Liver (tissue), 7 donors: ENCODE measurements at regions not wholly inside any gene's neighbourhood (a gene's known extent, or its start where the extent isn't known, plus 50 kb on each side); places are given as distances from the start of the nearest gene placed in this dataset.

ENCODE experiments used
- DNase-seq: peaks from one replicate; pipeline ENCODE4 v3.0.0-alpha.2; 2017; ENCODE audit warnings: low spot score
- H3K27ac ChIP-seq, 2 donors: one replicate each; pipeline ENCODE4 v1.7.0; 2013; ENCODE audit warnings: inconsistent platforms in 2 of 2, low read length in 2 of 2, control low read depth in 1 of 2, low read depth in 1 of 2, mild to moderate bottlenecking in 1 of 2
- H3K27me3 ChIP-seq, 4 donors: one replicate each; pipeline versions ENCODE4 v1.6.1 to v1.7.0; 2013; ENCODE audit warnings: low read length in 3 of 4, inconsistent platforms in 1 of 4, mild to moderate bottlenecking in 1 of 4, moderate library complexity in 1 of 4; ENCODE audit not compliant: control insufficient read depth in 4 of 4, insufficient read depth in 4 of 4
- H3K36me3 ChIP-seq, 4 donors: one replicate each; pipeline versions ENCODE4 v1.6.1 to v1.7.0; 2013; ENCODE audit warnings: low read length in 3 of 4, mild to moderate bottlenecking in 3 of 4, low read depth in 1 of 4, moderate library complexity in 1 of 4; ENCODE audit not compliant: control insufficient read depth in 4 of 4, insufficient read depth in 3 of 4
- H3K4me1 ChIP-seq, 4 donors: one replicate each; pipeline versions ENCODE4 v1.6.1 to v1.7.0; 2013; ENCODE audit warnings: low read length in 3 of 4, mild to moderate bottlenecking in 3 of 4, moderate library complexity in 1 of 4; ENCODE audit not compliant: control insufficient read depth in 4 of 4, insufficient read depth in 4 of 4
- H3K4me3 ChIP-seq, 3 donors: one replicate each; pipeline versions ENCODE4 v1.6.1 to v1.7.0; 2013; ENCODE audit warnings: low read length in 3 of 3, control low read depth in 1 of 3, low read depth in 1 of 3, mild to moderate bottlenecking in 1 of 3
- H3K9ac ChIP-seq, 2 donors: one replicate each; pipeline ENCODE4 v1.7.0; 2013; ENCODE audit warnings: low read length in 2 of 2, mild to moderate bottlenecking in 2 of 2, moderate library complexity in 2 of 2, control low read depth in 1 of 2, low read depth in 1 of 2
- H3K9me3 ChIP-seq, 4 donors: one replicate each; pipeline versions ENCODE4 v1.6.1 to v1.7.0; 2013; ENCODE audit warnings: low read length in 3 of 4; ENCODE audit not compliant: control insufficient read depth in 4 of 4
- EGR1 ChIP-seq, 2 donors: IDR thresholded peaks; 2 replicates each; pipeline ENCODE4 v1.6.1; 2016 to 2018; ENCODE audit warnings: antibody characterized with exemption in 2 of 2, low read depth in 2 of 2
- FOXA1 ChIP-seq: IDR thresholded peaks from 2 replicates; pipeline ENCODE4 v1.6.1; 2016; ENCODE audit warnings: antibody characterized with exemption
- FOXA2 ChIP-seq: IDR thresholded peaks from 2 replicates; pipeline ENCODE4 v1.6.1; 2016; ENCODE audit warnings: antibody characterized with exemption
- GABPA ChIP-seq, 2 donors: IDR thresholded peaks in 1 of 2; conservative IDR thresholded peaks in 1 of 2; 2 replicates each; pipeline ENCODE4 v1.6.1; 2016; ENCODE audit warnings: antibody characterized with exemption in 2 of 2, mild to moderate bottlenecking in 1 of 2, moderate library complexity in 1 of 2
- HNF4A ChIP-seq, 2 donors: conservative IDR thresholded peaks; 2 replicates each; pipeline ENCODE4 v1.6.1; 2016; ENCODE audit warnings: antibody characterized with exemption in 2 of 2, mild to moderate bottlenecking in 2 of 2
- JUND ChIP-seq, 2 donors: IDR thresholded peaks; 2 replicates each; pipeline ENCODE4 v1.6.1; 2016; ENCODE audit warnings: antibody characterized with exemption in 2 of 2
- TAF1 ChIP-seq: conservative IDR thresholded peaks from 2 replicates; pipeline ENCODE4 v1.6.1; 2016; ENCODE audit warnings: antibody characterized with exemption, mild to moderate bottlenecking
- WGBS: extraction: QIAGEN DNeasy Blood & Tissue Kit; methylation state at CpG from one replicate; pipeline ENCODE4 v1.1.7; 2013; 5-methylcytosine and 5-hydroxymethylcytosine counted together
- TF ChIP-seq, protein P1 (sequence below): IDR thresholded peaks from 2 replicates; pipeline ENCODE4 v1.6.1; 2016; ENCODE audit warnings: antibody characterized with exemption, mild to moderate bottlenecking
- TF ChIP-seq, protein P2 (sequence below): IDR thresholded peaks from 2 replicates; pipeline ENCODE4 v1.6.1; 2016; ENCODE audit warnings: antibody characterized with exemption
- donor health status: healthy.
- donor health status: healthy.
- donor health status: healthy.
- donor health status: healthy.

DNA sequence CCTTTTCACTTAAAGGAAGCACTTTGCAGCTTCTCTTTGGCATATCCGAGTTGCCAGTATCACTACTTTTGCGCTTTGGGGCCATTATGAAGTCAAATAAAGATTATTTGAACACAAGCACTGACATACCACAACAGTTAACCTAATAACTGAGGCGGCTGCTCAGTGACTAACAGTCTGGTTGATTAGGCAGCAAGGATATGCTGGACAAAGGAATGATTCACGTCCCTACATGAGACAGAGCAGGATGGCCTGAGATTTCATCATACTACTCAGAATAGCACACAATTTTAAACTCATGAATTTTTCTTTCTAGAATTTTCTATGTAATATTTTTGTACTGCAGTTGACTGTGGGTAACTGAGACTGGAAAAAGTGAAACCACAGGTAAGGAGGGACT lies 56.9 kb upstream of the E2F7 start:
- TF ChIP-seq HNF4A (conservative IDR thresholded peaks at IDR 0.05) (no peak), EGR1 (IDR thresholded peaks at IDR 0.05; ENCODE audit: low read depth in 2 of 2) (no peak), TAF1 (no peak), FOXA1 (no peak)
- TF ChIP-seq, protein P1, sequence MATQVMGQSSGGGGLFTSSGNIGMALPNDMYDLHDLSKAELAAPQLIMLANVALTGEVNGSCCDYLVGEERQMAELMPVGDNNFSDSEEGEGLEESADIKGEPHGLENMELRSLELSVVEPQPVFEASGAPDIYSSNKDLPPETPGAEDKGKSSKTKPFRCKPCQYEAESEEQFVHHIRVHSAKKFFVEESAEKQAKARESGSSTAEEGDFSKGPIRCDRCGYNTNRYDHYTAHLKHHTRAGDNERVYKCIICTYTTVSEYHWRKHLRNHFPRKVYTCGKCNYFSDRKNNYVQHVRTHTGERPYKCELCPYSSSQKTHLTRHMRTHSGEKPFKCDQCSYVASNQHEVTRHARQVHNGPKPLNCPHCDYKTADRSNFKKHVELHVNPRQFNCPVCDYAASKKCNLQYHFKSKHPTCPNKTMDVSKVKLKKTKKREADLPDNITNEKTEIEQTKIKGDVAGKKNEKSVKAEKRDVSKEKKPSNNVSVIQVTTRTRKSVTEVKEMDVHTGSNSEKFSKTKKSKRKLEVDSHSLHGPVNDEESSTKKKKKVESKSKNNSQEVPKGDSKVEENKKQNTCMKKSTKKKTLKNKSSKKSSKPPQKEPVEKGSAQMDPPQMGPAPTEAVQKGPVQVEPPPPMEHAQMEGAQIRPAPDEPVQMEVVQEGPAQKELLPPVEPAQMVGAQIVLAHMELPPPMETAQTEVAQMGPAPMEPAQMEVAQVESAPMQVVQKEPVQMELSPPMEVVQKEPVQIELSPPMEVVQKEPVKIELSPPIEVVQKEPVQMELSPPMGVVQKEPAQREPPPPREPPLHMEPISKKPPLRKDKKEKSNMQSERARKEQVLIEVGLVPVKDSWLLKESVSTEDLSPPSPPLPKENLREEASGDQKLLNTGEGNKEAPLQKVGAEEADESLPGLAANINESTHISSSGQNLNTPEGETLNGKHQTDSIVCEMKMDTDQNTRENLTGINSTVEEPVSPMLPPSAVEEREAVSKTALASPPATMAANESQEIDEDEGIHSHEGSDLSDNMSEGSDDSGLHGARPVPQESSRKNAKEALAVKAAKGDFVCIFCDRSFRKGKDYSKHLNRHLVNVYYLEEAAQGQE, result no peak
- Histone ChIP-seq H3K27me3 (no peaks in the 10 kb centered on the region), H3K27ac (no peak overlapping the region), H3K4me3 (no peak overlapping the region), H3K36me3 (no peaks in the 10 kb centered on the region), H3K9ac (no peak overlapping the region), H3K9me3 (no peaks in the 10 kb centered on the region), H3K4me1 (no peaks in the 10 kb centered on the region)
- 56% methylated on average over 4 of the region's 4 CpGs for WGBS
- no peak for DNase-seq

DNA sequence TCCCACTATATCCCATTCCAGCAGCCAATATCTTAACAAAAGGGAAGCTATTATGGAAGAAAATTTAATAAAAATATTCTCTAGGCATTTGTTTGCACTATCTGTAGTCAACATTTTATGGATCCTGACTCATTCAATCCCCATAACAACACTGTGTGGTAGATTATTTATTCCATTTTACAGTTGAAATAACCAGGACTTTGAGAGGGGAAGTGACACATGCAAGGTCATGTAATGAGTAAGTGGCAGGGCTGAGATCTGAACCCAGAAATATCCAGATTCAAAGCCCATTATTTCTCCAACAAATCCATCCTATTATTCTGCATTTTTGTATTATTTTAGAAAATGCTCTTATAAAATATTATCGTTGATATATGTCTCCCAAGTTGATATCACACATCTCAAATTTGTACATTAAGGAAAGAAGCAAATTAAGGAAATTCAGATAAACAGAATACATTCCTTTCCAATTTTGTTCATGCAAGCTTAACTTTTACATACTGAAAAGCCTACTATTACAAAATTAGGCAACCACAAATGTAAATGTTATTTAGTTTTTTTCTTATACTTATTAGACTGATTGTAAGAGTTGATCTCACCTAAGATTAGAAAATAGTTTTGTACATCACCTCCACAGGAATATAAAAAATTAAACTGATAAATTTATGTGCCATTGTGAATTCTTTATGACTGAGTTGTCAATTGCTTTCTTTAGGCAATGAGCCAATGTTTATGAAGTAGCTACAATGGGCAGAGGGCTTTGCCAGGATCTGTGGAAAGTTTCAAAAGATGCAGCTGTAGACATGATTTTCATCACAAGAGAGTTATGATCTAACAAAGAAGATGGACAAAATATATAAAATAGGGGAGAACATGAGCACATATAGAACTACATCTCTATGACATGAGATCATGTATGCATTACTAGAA lies 55.1 kb upstream of the E2F7 start:
- no peak for TF ChIP-seq GABPA (IDR thresholded peaks at IDR 0.05 in 1 of 2, conservative IDR thresholded peaks at IDR 0.05 in 1 of 2)
- TF ChIP-seq, protein P1, result no peak
- TF ChIP-seq FOXA1, result no peak
- TF ChIP-seq, protein P2, sequence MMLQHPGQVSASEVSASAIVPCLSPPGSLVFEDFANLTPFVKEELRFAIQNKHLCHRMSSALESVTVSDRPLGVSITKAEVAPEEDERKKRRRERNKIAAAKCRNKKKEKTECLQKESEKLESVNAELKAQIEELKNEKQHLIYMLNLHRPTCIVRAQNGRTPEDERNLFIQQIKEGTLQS, result no peak
- no peak for TF ChIP-seq FOXA2
- TF ChIP-seq JUND (IDR thresholded peaks at IDR 0.05), result no peak
- Histone ChIP-seq H3K36me3 (no peaks in the 10 kb centered on the region), H3K27me3 (no peaks in the 10 kb centered on the region), H3K9me3 (no peaks in the 10 kb centered on the region), H3K27ac (no peak overlapping the region), H3K4me1 (no peaks in the 10 kb centered on the region), H3K4me3 (no peak overlapping the region), H3K9ac (no peak overlapping the region)
- no peak for DNase-seq
- WGBS, result 65% methylated on average over 1 of the region's 1 CpG
